ENCODE measurements at regions not wholly inside any gene's neighbourhood (a gene's known extent, or its start where the extent isn't known, plus 50 kb on each side); places are given as distances from the start of the nearest gene placed in this dataset.

DNA sequence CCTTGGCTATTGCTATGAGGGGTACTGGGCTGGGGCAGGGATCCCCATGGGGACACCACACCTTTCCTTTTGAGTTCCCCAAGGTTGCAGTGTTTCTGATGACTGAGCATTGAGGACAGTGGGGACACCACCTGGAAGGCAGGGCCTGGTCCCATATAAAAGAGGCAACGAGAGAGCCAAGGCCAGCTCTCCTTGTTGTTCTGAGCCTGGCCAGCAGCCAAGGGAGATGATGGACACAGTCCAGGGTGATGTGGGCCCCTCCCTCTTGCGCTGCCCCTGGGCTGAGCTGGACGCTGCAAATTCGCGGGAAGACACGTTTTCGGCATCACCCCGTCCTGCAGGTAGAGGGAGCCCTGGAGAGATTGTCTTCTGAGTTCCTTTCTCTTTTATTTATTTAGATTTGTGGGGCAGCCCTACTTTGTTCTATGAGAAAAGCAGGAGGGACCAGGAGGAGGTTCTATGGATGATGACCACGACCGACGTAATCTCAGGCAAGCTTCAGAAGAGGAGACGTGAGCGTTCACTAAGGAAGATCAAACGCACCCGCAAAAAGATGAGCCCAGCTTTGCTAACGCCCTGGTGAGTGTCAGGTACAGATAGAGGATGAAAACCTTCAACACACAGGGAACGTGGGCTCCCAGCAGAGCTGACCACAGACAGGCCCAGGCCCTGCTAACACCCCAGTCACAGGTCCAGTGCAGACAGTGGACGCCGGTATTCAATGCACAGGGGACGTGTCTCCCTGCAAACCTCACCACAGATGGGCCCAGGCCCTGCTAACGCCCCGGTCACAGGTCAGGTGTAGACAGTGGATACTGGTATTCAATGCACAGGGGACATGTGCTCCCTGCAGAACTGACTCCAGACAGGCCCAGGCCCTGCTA, 97.4 kb downstream of the SHOX start:
- DNase-seq: no peak

- DNase-seq: no peak
Observed at GRCh38 chrX:725971-726370, 95.4 kb downstream of the SHOX start.

GRCh38 chrX:724256-724655, 93.7 kb downstream of the SHOX start:
- no peak for DNase-seq

DNA sequence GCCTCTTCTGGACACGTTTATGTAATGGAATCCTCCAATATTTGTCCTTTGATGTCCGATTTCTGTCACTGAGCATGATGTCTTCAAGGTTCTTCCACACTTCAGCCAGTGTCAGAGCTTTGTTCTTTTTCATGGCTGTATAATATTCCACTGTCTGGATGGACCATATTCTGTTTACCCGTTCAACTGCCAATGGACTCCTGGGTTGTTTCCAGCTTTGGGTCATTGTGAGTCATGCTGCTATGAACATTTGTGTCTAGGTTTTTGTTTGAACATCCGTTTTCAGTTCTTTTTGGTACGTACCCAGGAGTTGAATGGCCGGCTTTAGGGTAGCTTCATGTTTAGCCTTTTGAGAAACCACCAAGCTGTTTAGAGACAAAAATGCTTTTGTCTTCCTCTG, 93.2 kb downstream of the SHOX start:
- DNase-seq: no peak

- no peak for DNase-seq
Observed at GRCh38 chrX:721354-721753, 90.8 kb downstream of the SHOX start.

DNA sequence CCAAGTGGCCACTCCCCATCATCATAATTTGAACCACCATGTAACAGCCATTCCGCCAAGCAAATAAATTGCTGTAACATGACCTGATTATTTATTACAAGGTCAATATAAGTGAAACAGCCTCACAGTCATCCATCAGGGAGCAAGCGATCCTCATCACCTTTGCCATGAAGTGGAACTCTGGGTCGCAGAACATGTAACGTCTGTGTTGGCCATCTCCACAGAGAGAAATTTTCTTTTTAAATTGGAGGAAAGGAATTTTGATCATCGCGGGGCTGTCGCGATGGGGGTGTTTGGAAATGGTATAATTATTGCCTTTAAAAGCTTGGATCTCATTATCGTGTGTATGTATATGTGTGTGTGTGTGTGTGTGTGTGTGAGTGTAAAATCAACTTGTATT, 90.2 kb downstream of the SHOX start:
- no peak for DNase-seq

GRCh38 chrX:720250-720649, 89.7 kb downstream of the SHOX start:
- no peak for DNase-seq

DNA sequence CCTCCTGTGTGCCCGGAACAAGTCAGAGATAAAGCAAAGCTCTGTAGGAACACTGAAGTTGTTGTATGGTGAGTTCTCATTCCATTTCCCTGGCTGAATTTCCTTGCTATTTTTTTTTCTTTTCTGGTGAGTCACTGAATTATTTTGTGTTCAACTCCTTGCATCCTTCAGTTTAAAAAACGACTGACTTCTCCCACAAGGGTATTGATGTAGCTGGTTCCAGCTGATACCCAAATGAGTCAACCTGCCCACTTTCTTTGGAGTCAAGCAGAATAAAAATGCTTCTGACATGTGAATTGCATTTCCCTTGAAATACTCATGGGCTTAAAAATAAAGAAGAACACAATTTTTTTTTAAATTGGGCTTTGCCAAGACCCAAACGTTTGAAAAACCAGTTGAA, 85.5 kb downstream of the SHOX start:
- no peak for DNase-seq

GRCh38 chrX:714131-714530, 83.5 kb downstream of the SHOX start:
- no peak for DNase-seq

Measured in NCI-H1105 (cell line).